ENCODE measurements at regions not wholly inside any gene's neighbourhood (a gene's known extent, or its start where the extent isn't known, plus 50 kb on each side); places are given as distances from the start of the nearest gene placed in this dataset.

DNA sequence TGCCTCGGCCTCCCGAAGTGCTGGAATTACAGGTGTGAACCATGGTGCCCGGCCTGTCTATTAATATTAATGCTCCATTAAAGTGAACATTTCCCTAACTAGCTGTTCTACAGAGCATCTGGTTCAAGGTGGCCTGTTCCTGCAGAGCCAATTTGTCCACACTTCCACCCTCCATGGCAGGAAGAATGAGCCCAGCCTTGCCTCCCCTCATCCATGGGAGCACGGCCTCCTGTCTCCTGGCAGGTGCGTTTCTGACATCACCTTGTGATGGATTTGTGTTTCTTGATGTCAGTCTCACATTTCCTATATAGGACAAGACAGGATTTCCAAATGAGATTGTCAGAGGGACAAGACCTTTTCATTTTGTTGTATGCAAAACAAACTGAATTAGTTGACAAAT, 105.7 kb upstream of the FRMD1 start:
- 96% methylated on average over 5 of the region's 5 CpGs for WGBS (ENCODE audit: low lambda C conversion rate, missing lambda C conversion rate)
- Histone ChIP-seq H3K79me2 (no peaks in the 10 kb centered on the region), H4K20me1 (ENCODE audit: insufficient read depth, poor library complexity, severe bottlenecking) (no peaks in the 10 kb centered on the region), H3K27me3 (no peaks in the 10 kb centered on the region), H3K4me3 (no peak overlapping the region), H3K9me2 (replicated peaks; ENCODE audit: insufficient read depth) (no peaks in the 10 kb centered on the region), H3K27ac (no peak overlapping the region), H3K9me3 (ENCODE audit: low read depth) (no peaks in the 10 kb centered on the region), H3K36me3 (replicated peaks; ENCODE audit: insufficient read depth, low read depth) (no peaks in the 10 kb centered on the region), H2AFZ (no peak overlapping the region), H3K4me1 (ENCODE audit: insufficient read depth) (no peaks in the 10 kb centered on the region), H3K4me2 (no peak overlapping the region)
- TF ChIP-seq EZH2 (IDR thresholded peaks at IDR 0.05; ENCODE audit: borderline replicate concordance) (no peak), EZH2phosphoT487 (IDR thresholded peaks at IDR 0.05; ENCODE audit: low read depth, severe bottlenecking, unreplicated experiment) (no peak)
- TF ChIP-seq, protein P1, sequence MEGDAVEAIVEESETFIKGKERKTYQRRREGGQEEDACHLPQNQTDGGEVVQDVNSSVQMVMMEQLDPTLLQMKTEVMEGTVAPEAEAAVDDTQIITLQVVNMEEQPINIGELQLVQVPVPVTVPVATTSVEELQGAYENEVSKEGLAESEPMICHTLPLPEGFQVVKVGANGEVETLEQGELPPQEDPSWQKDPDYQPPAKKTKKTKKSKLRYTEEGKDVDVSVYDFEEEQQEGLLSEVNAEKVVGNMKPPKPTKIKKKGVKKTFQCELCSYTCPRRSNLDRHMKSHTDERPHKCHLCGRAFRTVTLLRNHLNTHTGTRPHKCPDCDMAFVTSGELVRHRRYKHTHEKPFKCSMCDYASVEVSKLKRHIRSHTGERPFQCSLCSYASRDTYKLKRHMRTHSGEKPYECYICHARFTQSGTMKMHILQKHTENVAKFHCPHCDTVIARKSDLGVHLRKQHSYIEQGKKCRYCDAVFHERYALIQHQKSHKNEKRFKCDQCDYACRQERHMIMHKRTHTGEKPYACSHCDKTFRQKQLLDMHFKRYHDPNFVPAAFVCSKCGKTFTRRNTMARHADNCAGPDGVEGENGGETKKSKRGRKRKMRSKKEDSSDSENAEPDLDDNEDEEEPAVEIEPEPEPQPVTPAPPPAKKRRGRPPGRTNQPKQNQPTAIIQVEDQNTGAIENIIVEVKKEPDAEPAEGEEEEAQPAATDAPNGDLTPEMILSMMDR (IDR thresholded peaks at IDR 0.05; ENCODE audit: poor library complexity): no peak
- DNase-seq (ENCODE audit: low spot score): no peak

DNA sequence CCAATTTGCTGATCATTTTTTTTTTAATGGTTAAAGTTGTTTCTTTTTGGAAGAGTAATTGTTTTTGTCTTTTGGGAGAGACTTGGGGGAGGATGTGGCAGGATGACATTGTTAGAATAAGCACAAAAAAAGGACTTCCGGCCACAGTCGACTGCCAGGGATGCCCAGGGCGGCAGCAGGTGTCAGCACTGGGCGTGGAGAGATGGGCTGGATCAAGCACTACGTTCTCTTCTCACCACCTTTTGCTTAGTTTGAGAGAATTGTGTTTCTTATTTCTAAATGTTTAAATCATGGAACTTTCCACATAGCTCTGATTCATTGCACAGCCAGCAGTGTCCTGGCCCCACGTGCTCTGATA, 104.6 kb upstream of the FRMD1 start:
- TF ChIP-seq EZH2phosphoT487 (IDR thresholded peaks at IDR 0.05; ENCODE audit: low read depth, severe bottlenecking, unreplicated experiment) (no peak), EZH2 (IDR thresholded peaks at IDR 0.05; ENCODE audit: borderline replicate concordance) (no peak)
- TF ChIP-seq, protein P1 (IDR thresholded peaks at IDR 0.05; ENCODE audit: poor library complexity): no peak
- Histone ChIP-seq H2AFZ (no peak overlapping the region), H3K9me3 (ENCODE audit: low read depth) (no peaks in the 10 kb centered on the region), H3K79me2 (no peaks in the 10 kb centered on the region), H3K27me3 (no peaks in the 10 kb centered on the region), H3K4me3 (no peak overlapping the region), H3K27ac (no peak overlapping the region), H3K4me1 (ENCODE audit: insufficient read depth) (no peaks in the 10 kb centered on the region), H3K4me2 (no peak overlapping the region), H3K36me3 (replicated peaks; ENCODE audit: insufficient read depth, low read depth) (no peaks in the 10 kb centered on the region), H3K9me2 (replicated peaks; ENCODE audit: insufficient read depth) (no peaks in the 10 kb centered on the region), H4K20me1 (ENCODE audit: insufficient read depth, poor library complexity, severe bottlenecking) (no peaks in the 10 kb centered on the region)
- no peak for DNase-seq (ENCODE audit: low spot score)
- 87% methylated on average over 6 of the region's 6 CpGs for WGBS (ENCODE audit: low lambda C conversion rate, missing lambda C conversion rate)

DNA sequence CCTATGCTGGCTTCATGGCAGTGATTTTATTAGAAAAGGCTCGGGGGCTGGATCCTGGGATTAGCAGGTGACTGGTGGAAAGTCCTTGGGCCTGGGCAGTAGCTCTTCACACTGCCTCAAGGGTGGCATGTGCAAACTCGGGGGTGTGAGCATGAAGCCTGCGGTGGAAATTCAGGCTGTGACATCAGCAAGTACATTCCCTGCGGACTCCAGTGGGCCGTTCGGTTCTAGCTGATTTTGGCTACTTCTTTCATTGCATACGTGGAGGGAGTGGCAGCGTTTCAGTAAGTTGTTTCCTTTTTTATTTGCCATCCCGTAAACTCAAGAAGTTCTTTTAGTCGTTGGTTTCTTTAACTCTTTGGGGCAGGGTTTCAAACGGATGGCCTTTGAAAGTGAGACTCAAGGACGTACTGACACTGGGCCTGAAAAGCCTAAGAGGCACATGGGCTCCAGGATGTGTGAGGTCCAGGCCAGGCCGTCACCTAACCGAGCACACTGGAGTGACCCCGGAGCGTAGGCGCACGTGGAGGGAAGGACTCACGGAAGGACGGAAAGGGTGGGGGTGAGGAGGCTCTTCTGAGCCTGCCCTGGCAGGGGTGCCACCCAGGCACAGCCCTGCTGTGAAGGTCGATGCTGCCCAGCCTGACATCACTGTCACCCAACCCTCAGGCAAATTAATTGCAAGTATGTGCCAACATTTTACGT, 104.0 kb upstream of the FRMD1 start:
- H3K27me3 ChIP-seq: no peaks in the 10 kb centered on the region
- no peaks in the 10 kb centered on the region for H3K9me2 ChIP-seq (replicated peaks; ENCODE audit: insufficient read depth)
- no peak for DNase-seq (ENCODE audit: low spot score)
- no peaks in the 10 kb centered on the region for H4K20me1 ChIP-seq (ENCODE audit: insufficient read depth, poor library complexity, severe bottlenecking)
- H3K79me2 ChIP-seq: no peaks in the 10 kb centered on the region
- H2AFZ ChIP-seq: no peak overlapping the region
- 82% methylated on average over 22 of the region's 22 CpGs for WGBS (ENCODE audit: low lambda C conversion rate, missing lambda C conversion rate)
- no peak overlapping the region for H3K4me3 ChIP-seq
- no peaks in the 10 kb centered on the region for H3K4me1 ChIP-seq (ENCODE audit: insufficient read depth)
- no peak overlapping the region for H3K27ac ChIP-seq
- H3K9me3 ChIP-seq (ENCODE audit: low read depth): no peaks in the 10 kb centered on the region
- H3K4me2 ChIP-seq: no peak overlapping the region
- no peaks in the 10 kb centered on the region for H3K36me3 ChIP-seq (replicated peaks; ENCODE audit: insufficient read depth, low read depth)
- TF ChIP-seq, protein P1 (IDR thresholded peaks at IDR 0.05; ENCODE audit: poor library complexity): no peak
- TF ChIP-seq EZH2phosphoT487 (IDR thresholded peaks at IDR 0.05; ENCODE audit: low read depth, severe bottlenecking, unreplicated experiment) (no peak), EZH2 (IDR thresholded peaks at IDR 0.05; ENCODE audit: borderline replicate concordance) (no peak)

Data from hepatocyte (in vitro differentiated cells).